ENCODE measurements at regions not wholly inside any gene's neighbourhood (a gene's known extent, or its start where the extent isn't known, plus 50 kb on each side); places are given as distances from the start of the nearest gene placed in this dataset.
"Not testable (repeated sequence)": the region's sequence is repeated elsewhere in the genome, so short reads cannot be mapped to it uniquely, and the experiment has no call there.

DNA sequence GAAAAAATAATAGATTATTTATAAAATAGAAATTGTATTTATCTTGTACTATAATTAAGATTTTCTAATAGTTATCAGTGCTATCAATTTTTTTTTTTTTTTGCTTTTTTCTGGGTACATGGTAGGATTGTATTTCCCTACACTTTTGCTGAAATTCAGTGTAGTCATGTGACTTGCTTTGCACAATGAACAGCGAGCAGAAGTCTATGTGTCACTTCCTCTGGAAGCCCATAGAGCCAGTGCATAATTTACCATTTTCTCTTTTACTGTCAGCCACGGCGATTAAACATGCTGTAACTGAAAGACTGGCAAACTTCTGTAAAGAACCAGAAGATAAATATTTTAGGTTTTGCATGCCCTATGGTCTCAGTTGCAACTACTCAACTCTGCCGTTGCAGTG, 80.8 kb upstream of the PPP1R12A start:
- H3K4me3 Mint-ChIP-seq = no peak overlapping the region

DNA sequence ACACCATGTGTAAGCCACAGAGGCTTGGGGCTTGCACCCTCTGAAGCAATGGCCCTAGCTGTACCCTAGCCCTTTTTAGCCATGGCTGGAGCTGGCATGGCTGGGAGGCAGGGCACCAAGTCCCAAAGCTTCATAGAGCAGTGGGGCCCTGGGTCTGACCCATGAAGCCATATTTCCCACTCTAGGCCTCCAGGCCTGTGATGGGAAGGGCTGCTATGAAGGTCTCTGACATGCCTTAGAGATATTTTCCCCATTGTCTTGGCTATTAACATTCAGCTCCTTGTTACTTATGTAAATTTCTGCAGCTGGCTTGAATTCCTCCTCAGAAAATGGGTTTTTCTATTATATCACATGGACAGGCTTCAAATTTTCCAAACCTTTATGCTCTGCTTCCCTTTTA, 68.8 kb upstream of the PPP1R12A start:
- not testable (repeated sequence) for H3K9ac ChIP-seq (ENCODE audit: extremely low read depth, insufficient read length, low read length); H3K27ac Mint-ChIP-seq; H2BK12ac ChIP-seq (ENCODE audit: insufficient read length, low read depth, low read length); H3K27me3 ChIP-seq (ENCODE audit: insufficient read depth, low read length); H3K4me2 ChIP-seq (ENCODE audit: insufficient read depth, insufficient read length, low read length); H3K4ac ChIP-seq (ENCODE audit: low read depth, low read length); H3K23me2 ChIP-seq (ENCODE audit: insufficient read length, low read depth, low read length, poor library complexity, severe bottlenecking); H2BK15ac ChIP-seq (ENCODE audit: low read depth, low read length); H3K14ac ChIP-seq (ENCODE audit: insufficient read depth, low read length); H4K5ac ChIP-seq (ENCODE audit: insufficient read length, low read depth, low read length); H3K9me3 ChIP-seq (ENCODE audit: control insufficient read depth, low read depth, low read length); H2BK120ac ChIP-seq (ENCODE audit: low read depth, low read length, poor library complexity, severe bottlenecking); H3K56ac ChIP-seq (ENCODE audit: insufficient read length, low read depth, low read length); H3K9me3 Mint-ChIP-seq; H2AK5ac ChIP-seq (ENCODE audit: insufficient read length, low read length); H3K18ac ChIP-seq (ENCODE audit: insufficient read length, low read depth, low read length); H2BK5ac ChIP-seq (ENCODE audit: insufficient read length, low read length); H2BK20ac ChIP-seq (ENCODE audit: low read depth, low read length, poor library complexity, severe bottlenecking); H3T11ph ChIP-seq (ENCODE audit: low read length); H4K91ac ChIP-seq (ENCODE audit: insufficient read length, low read depth, low read length); DNase-seq; H3K27ac ChIP-seq (ENCODE audit: insufficient read length, low read depth, low read length); H3K79me1 ChIP-seq (ENCODE audit: insufficient read depth, low read depth, low read length, poor library complexity, severe bottlenecking); H2AFZ ChIP-seq (ENCODE audit: low read length); H3K23ac ChIP-seq (ENCODE audit: insufficient read length, low read depth, low read length); H3K27me3 Mint-ChIP-seq (ENCODE audit: low read depth); H4K20me1 ChIP-seq (ENCODE audit: control insufficient read depth, insufficient read depth, insufficient read length); H3K4me3 Mint-ChIP-seq; H3K4me1 ChIP-seq (ENCODE audit: insufficient read depth, low read length); H3K36me3 Mint-ChIP-seq (ENCODE audit: insufficient read depth in 1 of 3, low read depth in 3 of 3); H3K79me2 ChIP-seq (ENCODE audit: insufficient read depth, low read length); H4K8ac ChIP-seq (replicated peaks; ENCODE audit: insufficient read length, low read depth, low read length)
- peaks cover 13 to 17% of the 10 kb centered on the region in 2 experiments for H3K4me1 Mint-ChIP-seq

More for the DNA sequence above, 80.8 kb upstream of the PPP1R12A start:
- Histone ChIP-seq H3K56ac (ENCODE audit: insufficient read length, low read depth, low read length) (no peak overlapping the region), H2BK5ac (ENCODE audit: insufficient read length, low read length) (no peak overlapping the region), H4K20me1 (ENCODE audit: control insufficient read depth, insufficient read depth, insufficient read length) (no peaks in the 10 kb centered on the region), H3K23me2 (ENCODE audit: insufficient read length, low read depth, low read length, poor library complexity, severe bottlenecking) (no peaks in the 10 kb centered on the region), H4K5ac (ENCODE audit: insufficient read length, low read depth, low read length) (no peak overlapping the region), H2BK120ac (ENCODE audit: low read depth, low read length, poor library complexity, severe bottlenecking) (no peak overlapping the region), H3K27me3 (ENCODE audit: insufficient read depth, low read length) (no peaks in the 10 kb centered on the region), H4K8ac (replicated peaks; ENCODE audit: insufficient read length, low read depth, low read length) (no peak overlapping the region), H2BK20ac (ENCODE audit: low read depth, low read length, poor library complexity, severe bottlenecking) (no peak overlapping the region), H3K14ac (ENCODE audit: insufficient read depth, low read length) (no peak overlapping the region), H3K9me3 (ENCODE audit: control insufficient read depth, low read depth, low read length) (no peaks in the 10 kb centered on the region), H3K23ac (ENCODE audit: insufficient read length, low read depth, low read length) (no peak overlapping the region), H3K27ac (ENCODE audit: insufficient read length, low read depth, low read length) (no peak overlapping the region), H2AFZ (ENCODE audit: low read length) (no peak overlapping the region), H3K4me1 (ENCODE audit: insufficient read depth, low read length) (peaks cover 3% of the 10 kb centered on the region; the same call in 1 of the 2 replicates), H3K79me2 (ENCODE audit: insufficient read depth, low read length) (no peaks in the 10 kb centered on the region), H2BK12ac (ENCODE audit: insufficient read length, low read depth, low read length) (no peak overlapping the region), H3K4ac (ENCODE audit: low read depth, low read length) (no peak overlapping the region), H3K4me2 (ENCODE audit: insufficient read depth, insufficient read length, low read length) (no peak overlapping the region), H2BK15ac (ENCODE audit: low read depth, low read length) (no peak overlapping the region), H3K79me1 (ENCODE audit: insufficient read depth, low read depth, low read length, poor library complexity, severe bottlenecking) (no peaks in the 10 kb centered on the region), H3K18ac (ENCODE audit: insufficient read length, low read depth, low read length) (no peak overlapping the region), H2AK5ac (ENCODE audit: insufficient read length, low read length) (no peak overlapping the region), H3T11ph (ENCODE audit: low read length) (no peak overlapping the region), H4K91ac (ENCODE audit: insufficient read length, low read depth, low read length) (no peak overlapping the region), H3K9ac (ENCODE audit: extremely low read depth, insufficient read length, low read length) (no peak overlapping the region)
- TF ChIP-seq, protein P1, sequence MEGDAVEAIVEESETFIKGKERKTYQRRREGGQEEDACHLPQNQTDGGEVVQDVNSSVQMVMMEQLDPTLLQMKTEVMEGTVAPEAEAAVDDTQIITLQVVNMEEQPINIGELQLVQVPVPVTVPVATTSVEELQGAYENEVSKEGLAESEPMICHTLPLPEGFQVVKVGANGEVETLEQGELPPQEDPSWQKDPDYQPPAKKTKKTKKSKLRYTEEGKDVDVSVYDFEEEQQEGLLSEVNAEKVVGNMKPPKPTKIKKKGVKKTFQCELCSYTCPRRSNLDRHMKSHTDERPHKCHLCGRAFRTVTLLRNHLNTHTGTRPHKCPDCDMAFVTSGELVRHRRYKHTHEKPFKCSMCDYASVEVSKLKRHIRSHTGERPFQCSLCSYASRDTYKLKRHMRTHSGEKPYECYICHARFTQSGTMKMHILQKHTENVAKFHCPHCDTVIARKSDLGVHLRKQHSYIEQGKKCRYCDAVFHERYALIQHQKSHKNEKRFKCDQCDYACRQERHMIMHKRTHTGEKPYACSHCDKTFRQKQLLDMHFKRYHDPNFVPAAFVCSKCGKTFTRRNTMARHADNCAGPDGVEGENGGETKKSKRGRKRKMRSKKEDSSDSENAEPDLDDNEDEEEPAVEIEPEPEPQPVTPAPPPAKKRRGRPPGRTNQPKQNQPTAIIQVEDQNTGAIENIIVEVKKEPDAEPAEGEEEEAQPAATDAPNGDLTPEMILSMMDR (conservative IDR thresholded peaks at IDR 0.05) = no peak
- H3K9me3 Mint-ChIP-seq = no peaks in the 10 kb centered on the region
- no peaks in the 10 kb centered on the region for H3K27me3 Mint-ChIP-seq (ENCODE audit: low read depth)
- H3K36me3 Mint-ChIP-seq (ENCODE audit: insufficient read depth in 1 of 3, low read depth in 3 of 3) = no peaks in the 10 kb centered on the region; a peak in 1 of 7 replicates
- peaks cover 0 to 5% of the 10 kb centered on the region in 2 experiments; a peak in 2 of 4 replicates for H3K4me1 Mint-ChIP-seq
- no peak for DNase-seq
- no peak overlapping the region for H3K27ac Mint-ChIP-seq
- no CpG with 5 or more reads among the region's 4 CpGs for WGBS (ENCODE audit: extremely low coverage, insufficient read length, low lambda C conversion rate)
